Tibial artery (tissue), 4 donors: ENCODE measurements at regions not wholly inside any gene's neighbourhood (a gene's known extent, or its start where the extent isn't known, plus 50 kb on each side); places are given as distances from the start of the nearest gene placed in this dataset.

Experiments used
- DNase-seq, 2 donors: peaks; one replicate each; pipeline ENCODE4 v3.0.0-alpha.2; 2019
- H3K27ac ChIP-seq, 2 donors: fragments of 200-600 bp; sonication (generic) in 1 of 2; 1 replicate in 1 of 2; 2 replicates in 1 of 2; pipeline ENCODE4 v1.5.1; 2018 to 2019; ENCODE audit warnings: mild to moderate bottlenecking in 1 of 2
- H3K27me3 ChIP-seq, 2 donors: fragments of 200-600 bp; sonication (generic) in 1 of 2; one replicate each; pipeline versions ENCODE4 v1.5.1 to v1.6.0; 2016 to 2019
- H3K36me3 ChIP-seq, 3 donors: fragments of 200-600 bp; sonication (generic) in 2 of 3; one replicate each; pipeline ENCODE4 v1.5.1; 2016 to 2019; ENCODE audit warnings: mild to moderate bottlenecking in 2 of 3
- H3K4me1 ChIP-seq, 4 donors: fragments of 200-600 bp; sonication (generic) in 2 of 4; 1 replicate in 3 of 4; 2 replicates in 1 of 4; pipeline ENCODE4 v1.5.1; 2016 to 2019
- H3K4me3 ChIP-seq, 2 donors: fragments of 200-600 bp; sonication (generic) in 1 of 2; 1 replicate in 1 of 2; 2 replicates in 1 of 2; pipeline ENCODE4 v1.5.1; 2018 to 2019; ENCODE audit warnings: mild to moderate bottlenecking in 2 of 2
- H3K9me3 ChIP-seq, 3 donors: fragments of 200-600 bp; sonication (generic) in 1 of 3; one replicate each; pipeline ENCODE4 v1.5.1; 2016 to 2019
- intact Hi-C: fragments of 100-400 bp; cut with DNase I; formaldehyde crosslinking; loops from one replicate; pipeline ENCODE4 v1.15.0; 2023; ENCODE audit warnings: low total_unique reads
- TF ChIP-seq, protein P1 (sequence below), 2 experiments: fragments of 200-600 bp in 1 of 2; fragments of 450-650 bp in 1 of 2; IDR thresholded peaks; one replicate each; pipeline ENCODE4 v1.5.1; 2017 to 2019; ENCODE audit warnings: antibody characterized with exemption in 2 of 2, mild to moderate bottlenecking in 1 of 2, moderate library complexity in 1 of 2

DNA sequence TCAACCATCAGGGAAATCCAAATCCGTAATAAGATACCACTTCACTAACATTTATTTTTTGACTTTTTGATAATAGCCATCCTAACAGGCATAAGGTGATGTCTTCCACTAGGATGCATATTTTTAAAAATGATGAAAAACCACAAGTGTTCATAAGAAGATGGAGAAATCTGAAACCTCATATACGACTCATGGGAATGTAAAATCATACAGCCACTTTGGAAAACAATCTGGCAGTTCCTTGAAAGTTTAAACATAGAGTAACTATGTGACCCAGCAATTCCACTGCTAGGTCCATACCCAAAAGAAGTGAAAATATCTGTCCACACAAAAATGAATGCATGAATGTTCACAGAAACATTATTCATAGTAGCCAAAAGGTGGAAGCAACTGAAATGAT, 431.0 kb downstream of the ENC1 start:
- Histone ChIP-seq H3K27me3 (no peaks in the 10 kb centered on the region), H3K9me3 (no peaks in the 10 kb centered on the region), H3K27ac (no peak overlapping the region), H3K4me3 (no peak overlapping the region), H3K36me3 (no peaks in the 10 kb centered on the region), H3K4me1 (peaks cover 0 to 30% (median 16%) of the 10 kb centered on the region in 4 donors)
- TF ChIP-seq, protein P1, sequence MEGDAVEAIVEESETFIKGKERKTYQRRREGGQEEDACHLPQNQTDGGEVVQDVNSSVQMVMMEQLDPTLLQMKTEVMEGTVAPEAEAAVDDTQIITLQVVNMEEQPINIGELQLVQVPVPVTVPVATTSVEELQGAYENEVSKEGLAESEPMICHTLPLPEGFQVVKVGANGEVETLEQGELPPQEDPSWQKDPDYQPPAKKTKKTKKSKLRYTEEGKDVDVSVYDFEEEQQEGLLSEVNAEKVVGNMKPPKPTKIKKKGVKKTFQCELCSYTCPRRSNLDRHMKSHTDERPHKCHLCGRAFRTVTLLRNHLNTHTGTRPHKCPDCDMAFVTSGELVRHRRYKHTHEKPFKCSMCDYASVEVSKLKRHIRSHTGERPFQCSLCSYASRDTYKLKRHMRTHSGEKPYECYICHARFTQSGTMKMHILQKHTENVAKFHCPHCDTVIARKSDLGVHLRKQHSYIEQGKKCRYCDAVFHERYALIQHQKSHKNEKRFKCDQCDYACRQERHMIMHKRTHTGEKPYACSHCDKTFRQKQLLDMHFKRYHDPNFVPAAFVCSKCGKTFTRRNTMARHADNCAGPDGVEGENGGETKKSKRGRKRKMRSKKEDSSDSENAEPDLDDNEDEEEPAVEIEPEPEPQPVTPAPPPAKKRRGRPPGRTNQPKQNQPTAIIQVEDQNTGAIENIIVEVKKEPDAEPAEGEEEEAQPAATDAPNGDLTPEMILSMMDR (IDR thresholded peaks at IDR 0.05) = no peak
- no peak for DNase-seq
- intact Hi-C loops = no loop called here

DNA sequence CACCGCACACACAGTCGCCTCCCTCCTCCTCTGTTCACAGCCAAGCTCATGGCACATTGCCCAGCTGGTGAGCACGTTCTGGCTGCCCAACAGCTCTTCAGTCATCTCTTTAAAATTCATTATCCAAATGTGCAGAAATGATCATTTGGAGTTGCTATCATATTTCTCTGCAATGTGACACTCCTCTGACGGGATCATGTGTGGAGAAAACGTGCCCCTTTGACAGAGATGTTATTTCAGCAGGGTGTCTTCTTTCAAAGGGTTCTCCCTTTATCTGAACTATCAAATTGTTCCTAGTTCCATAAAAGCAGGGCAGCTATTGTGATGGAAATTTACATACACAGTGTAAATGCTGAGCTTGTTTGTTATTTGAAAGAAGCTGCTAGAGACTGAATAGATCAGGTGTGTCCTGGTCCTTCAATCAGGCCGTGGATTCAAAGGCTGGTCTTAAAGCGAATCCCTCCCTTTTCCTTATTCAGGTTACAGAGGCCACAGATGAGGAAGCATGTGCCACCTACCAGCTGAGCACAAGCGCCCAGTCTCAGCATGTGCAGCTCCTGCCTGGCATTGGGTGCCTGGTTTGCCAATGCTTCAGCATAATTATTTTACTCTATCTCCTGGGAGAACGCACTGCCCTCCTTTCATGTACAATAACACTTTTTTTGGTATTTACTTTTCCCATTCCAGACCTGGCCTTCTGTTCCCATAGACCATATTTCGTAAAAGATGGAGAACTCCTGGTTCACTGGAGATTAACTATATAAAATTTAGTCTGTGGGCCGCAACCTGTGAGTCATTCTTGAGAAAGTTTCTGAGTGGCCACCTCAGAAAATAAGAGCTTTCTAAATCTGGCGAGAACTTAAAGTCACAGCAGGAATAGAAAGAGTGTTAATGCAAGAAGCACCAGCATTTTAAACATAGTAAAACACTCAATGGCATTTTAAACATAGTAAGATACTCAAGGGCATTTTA, 433.7 kb downstream of the ENC1 start:
- H3K4me1 ChIP-seq = peaks cover 0 to 38% (median 16%) of the 10 kb centered on the region in 4 donors
- peak overlapping the region; percentile 18 to 67 for H3K27ac ChIP-seq
- H3K27me3 ChIP-seq = no peaks in the 10 kb centered on the region
- intact Hi-C loops = no loop called here
- H3K4me3 ChIP-seq = no peak overlapping the region
- DNase-seq = peak; percentile 64 to 77
- H3K9me3 ChIP-seq = no peaks in the 10 kb centered on the region
- TF ChIP-seq, protein P1 (IDR thresholded peaks at IDR 0.05) = no peak
- H3K36me3 ChIP-seq = no peaks in the 10 kb centered on the region

DNA sequence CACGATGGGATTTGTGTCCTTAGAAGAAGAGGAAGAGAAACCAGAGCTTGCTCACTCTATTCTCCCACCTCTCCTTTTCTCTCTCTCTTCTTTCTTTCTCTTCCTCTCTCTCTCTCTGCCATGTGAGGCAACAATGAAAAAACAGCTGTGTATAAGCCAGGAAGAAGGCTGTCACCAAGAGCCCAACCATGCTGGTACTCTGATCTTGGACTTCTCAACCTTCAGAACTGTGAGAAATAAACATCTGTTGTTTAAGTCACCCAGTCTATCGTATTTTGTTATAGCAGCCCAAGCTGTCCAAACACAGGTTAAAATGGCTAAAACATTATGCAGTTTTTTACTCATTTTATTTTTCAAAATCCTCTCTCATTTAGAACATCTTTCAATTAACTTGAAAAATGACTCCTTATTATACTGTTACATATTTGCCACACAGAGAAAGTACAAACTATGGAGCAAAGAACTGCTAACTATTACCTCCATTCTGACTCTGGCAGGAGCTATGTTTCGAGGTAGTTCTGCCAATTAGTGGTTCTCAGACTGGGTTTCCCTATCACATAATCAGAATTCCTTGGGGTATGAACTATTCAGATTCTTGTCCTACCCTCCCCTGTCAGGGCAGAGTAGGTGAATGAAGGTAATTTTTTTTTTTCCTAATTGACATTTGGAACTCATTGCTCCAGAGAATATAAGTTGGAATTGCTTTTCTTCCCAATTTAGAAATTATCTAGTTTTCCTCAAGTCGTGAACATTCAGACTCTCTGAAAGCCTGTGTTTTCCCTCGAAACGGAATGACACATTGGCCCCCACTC, 434.6 kb downstream of the ENC1 start:
- Histone ChIP-seq H3K9me3 (no peaks in the 10 kb centered on the region), H3K27me3 (no peaks in the 10 kb centered on the region), H3K4me3 (no peak overlapping the region), H3K4me1 (peaks cover 0 to 46% (median 23%) of the 10 kb centered on the region in 4 donors), H3K27ac (peak overlapping the region; percentile 18 to 67), H3K36me3 (no peaks in the 10 kb centered on the region)
- DNase-seq = no peak
- TF ChIP-seq, protein P1 (IDR thresholded peaks at IDR 0.05) = no peak
- intact Hi-C loops = no loop called here

DNA sequence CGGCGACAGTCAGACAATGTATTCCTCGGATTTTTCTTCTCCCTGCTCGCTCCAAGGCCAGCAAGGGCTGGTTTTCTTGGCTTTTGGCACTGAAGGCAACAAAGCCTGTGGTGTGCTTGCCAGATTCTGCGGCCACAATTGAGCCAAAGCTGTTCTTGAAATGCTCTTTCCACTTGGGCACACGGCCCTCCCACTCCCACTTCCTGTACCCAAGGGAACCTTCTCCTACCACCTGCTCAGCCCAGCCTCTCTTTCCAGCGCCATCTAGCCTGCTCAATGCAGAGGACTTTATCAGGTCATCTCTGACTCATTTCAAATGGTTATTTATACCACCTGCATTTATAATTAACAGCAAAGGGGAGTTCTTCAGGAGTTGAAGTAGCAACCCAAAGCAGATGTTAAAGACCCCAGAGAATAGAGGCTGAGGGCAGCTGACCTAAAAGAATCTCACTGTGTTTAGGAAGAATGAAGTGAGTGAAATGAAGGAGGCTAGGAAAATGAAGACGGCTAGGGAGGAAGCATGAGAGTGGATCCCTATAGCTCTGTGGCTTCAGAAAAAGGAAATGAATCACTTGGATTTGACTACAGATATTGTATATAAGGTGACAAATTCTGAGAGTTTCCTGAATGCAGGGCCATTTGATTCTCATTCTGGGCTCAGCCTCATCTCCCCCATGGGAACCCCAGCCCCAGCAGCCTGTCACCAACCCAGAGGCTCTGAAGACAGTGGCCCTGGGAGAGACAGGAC, 439.0 kb downstream of the ENC1 start:
- Histone ChIP-seq H3K27me3 (no peaks in the 10 kb centered on the region), H3K4me1 (peaks cover 0 to 37% (median 21%) of the 10 kb centered on the region in 4 donors), H3K36me3 (no peaks in the 10 kb centered on the region), H3K4me3 (no peak overlapping the region), H3K27ac (no peak overlapping the region), H3K9me3 (no peaks in the 10 kb centered on the region)
- TF ChIP-seq, protein P1 (IDR thresholded peaks at IDR 0.05) = no peak
- intact Hi-C loops = no loop called here
- peak in 1 of 2 donors; percentile 69 for DNase-seq

DNA sequence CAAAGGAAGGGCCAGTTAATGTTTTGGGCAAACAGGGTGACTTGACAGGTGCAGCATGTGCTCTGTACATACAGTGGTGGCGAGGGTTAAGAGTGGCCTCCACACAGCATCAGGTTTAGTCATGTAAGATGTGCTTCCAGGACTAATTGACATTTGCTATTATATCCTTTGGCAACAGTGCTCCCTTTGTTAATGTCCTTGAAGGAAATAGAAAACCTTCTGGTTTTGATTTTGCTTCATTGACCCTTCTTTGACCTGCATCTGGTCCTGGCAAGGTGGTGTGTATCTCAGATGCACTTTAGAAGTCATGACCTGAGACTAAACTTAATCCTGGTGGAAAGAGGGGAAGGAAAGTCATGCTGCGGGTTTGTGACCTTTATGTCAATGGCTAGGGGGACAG, 440.0 kb downstream of the ENC1 start:
- TF ChIP-seq, protein P1 (IDR thresholded peaks at IDR 0.05) = no peak
- DNase-seq = no peak
- intact Hi-C loops = no loop called here

More for the DNA sequence above, 440.0 kb downstream of the ENC1 start:
- no peak overlapping the region for H3K27ac ChIP-seq
- H3K9me3 ChIP-seq = no peaks in the 10 kb centered on the region
- peaks cover 0 to 28% (median 13%) of the 10 kb centered on the region in 4 donors for H3K4me1 ChIP-seq
- H3K36me3 ChIP-seq = no peaks in the 10 kb centered on the region
- H3K27me3 ChIP-seq = no peaks in the 10 kb centered on the region
- no peak overlapping the region for H3K4me3 ChIP-seq
